ENCODE measurements at regions not wholly inside any gene's neighbourhood (a gene's known extent, or its start where the extent isn't known, plus 50 kb on each side); places are given as distances from the start of the nearest gene placed in this dataset.
A peak's percentile ranks its signal among the peaks of the same experiment; 100 is the strongest.

- DNase-seq: no peak
Observed at GRCh38 chr2:8452979-8453903, 228.6 kb upstream of the ID2 start.

- no peak for DNase-seq
Observed at GRCh38 chr2:8453904-8454302, 228.0 kb upstream of the ID2 start.

- no peak for DNase-seq
Observed at GRCh38 chr2:8454797-8455196, 227.1 kb upstream of the ID2 start.

DNA sequence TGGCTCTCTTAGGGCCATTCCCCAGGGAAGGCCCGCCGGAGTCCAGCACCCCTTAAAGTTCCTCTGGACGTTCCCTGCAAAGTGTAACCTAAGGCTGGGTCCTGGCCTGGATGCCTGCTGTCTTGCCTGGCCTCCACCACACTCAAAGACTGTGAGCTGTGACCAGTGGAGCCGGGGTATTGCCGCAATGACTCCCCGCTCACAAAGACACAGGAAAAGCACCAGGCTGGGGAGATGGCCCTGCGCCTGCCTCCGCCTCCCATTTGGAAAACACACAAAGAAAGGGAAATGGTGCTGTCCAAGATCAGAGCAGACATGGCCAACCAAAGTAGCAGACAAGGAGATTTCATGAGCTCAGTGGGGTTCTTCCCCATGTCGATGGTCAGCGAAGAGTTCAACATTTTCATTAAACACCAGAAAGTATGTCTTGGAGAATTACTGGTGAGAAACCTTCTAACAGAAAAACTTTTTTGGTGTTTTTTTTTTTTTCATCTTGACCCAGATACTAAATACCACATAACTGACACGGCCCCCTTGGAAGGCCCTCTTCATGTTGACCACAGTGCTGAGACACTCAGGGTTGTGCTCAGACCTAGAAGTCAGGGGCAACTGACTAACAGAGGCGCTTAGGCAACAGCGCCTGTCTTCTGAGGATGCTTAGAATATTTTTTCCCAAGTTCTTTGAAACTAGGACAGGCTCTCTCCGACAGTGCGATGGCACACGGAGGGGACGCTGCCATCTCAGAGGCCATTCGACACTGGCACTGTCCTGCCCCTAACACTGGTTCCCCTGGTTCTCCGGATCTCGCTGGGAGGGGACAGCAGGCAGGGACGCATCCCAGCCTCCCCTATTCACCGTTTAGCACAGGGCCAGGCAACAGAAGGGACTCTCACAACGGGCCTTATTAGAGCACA is 226.4 kb upstream of the ID2 start:
- no peak for DNase-seq

- no peak for DNase-seq
Observed at GRCh38 chr2:8456151-8457091, 225.4 kb upstream of the ID2 start.

DNA sequence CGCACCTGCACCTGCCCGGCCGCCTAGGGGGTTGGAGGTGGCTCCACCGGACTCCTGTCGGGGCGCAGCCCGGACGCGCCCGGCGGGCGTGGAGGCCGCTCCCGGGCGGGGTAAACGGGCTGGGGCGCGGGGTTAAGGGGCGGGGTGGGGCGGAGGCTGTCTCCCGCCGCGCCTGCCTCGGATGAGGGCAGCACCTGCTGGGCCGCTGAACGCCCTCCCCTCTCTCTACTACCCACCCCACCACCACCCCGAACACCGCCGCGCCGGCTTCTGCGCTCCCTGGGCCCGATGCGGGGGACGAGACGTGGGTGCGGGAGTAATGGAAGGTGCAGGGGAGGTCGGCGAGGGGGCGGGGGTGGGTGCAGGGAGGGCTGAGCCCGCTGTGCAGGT is 224.8 kb upstream of the ID2 start:
- DNase-seq: no peak

- DNase-seq: no peak
Observed at GRCh38 chr2:8457699-8458502, 224.0 kb upstream of the ID2 start.

DNA sequence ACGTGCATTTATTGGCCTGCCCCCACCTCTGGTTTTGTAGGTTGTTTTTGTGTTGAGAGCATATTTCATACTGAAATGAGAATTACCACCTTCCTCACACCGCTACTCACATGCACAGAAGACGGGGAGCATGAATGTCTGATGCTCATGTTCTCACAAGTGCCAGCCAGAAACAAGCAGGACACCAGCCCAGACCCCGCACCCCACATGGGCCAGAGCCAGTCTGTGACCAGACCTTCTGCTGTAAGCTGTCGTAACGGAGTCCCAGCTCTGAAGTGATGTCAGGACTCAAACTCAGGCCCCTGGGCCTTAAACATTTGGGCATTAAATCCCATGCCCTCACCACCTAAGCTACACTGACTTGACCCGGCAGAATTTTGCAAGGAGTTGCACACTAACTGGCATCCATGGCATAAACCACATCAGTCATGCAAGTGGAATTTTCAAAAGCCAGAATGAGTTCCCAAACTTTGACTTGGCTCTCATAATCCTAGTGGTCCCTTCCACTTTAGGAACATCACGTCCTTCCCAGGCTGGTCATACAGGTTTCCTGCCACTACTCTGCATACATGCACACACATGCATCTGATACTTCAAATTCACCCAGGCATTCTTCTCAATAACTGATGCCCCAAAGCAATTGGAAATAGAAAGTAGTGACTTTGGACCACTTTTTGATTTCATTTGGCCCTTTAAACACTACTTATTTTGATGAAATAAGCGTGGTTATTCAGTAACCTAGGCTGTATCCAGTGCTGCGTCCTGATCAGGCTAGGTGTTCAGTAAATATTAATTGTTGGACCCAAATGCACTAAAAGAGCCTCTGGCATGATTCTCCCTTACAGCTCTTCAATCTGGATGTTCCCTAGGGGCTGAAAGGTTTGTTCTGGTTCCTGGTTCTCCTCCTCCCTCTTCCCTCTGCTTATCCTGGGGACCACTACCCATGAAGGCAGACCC is 223.1 kb upstream of the ID2 start:
- no peak for DNase-seq

GRCh38 chr2:8459474-8459873 is 222.4 kb upstream of the ID2 start:
- no peak for DNase-seq

GRCh38 chr2:8461341-8461740 is 220.5 kb upstream of the ID2 start:
- no peak for DNase-seq

GRCh38 chr2:8462280-8462679 is 219.6 kb upstream of the ID2 start:
- DNase-seq: no peak

- no peak for DNase-seq
Observed at GRCh38 chr2:8462899-8463648, 218.8 kb upstream of the ID2 start.

DNA sequence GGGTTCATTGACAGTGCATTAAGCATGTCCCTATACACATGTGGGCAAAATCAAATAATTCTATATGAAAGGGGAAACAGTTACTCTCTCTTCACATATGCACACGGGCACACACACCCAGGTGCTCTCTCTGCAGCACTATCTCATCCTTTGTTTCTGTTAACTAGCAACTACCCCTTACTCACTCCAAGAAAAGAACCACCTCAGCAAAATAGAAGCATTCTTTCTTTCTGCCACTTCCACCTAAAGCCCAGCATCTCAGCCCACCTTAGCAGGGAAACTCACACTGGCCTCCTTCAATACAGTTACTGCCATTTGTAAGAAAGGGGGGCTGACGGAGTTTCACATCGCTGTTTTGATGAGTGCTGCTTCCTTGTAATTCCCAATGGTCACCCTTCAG is 216.3 kb upstream of the ID2 start:
- no peak for DNase-seq

GRCh38 chr2:8469709-8470493 is 212.0 kb upstream of the ID2 start:
- no peak for DNase-seq

- peak; percentile 62 to 67 for DNase-seq
Observed at GRCh38 chr2:8472545-8473323, 209.1 kb upstream of the ID2 start.

- no peak for DNase-seq
Observed at GRCh38 chr2:8475349-8476031, 206.4 kb upstream of the ID2 start.
